ENCODE measurements at regions not wholly inside any gene's neighbourhood (a gene's known extent, or its start where the extent isn't known, plus 50 kb on each side); places are given as distances from the start of the nearest gene placed in this dataset.

DNA sequence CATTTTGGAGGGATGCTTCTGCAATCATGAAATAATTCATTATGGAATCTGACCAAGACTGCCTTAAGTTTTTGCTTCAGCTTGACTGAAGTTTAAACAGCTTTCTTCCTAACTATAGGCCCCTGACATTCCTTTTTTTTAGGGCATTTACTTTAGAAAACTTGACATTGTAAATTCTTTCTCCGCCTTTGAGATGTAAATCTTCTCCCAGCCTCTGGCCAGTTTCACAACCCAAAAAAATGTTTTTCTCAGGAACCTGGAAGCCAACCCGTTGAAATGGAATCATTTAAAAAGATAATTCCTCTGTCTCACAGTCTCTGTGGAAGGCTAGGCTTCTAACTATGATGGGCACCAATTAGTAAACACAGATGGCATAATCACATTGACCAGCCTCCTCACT is 710.4 kb upstream of the PABPC4L start:
- no peak for DNase-seq (ENCODE audit: low spot score in 2 of 2)
- TF ChIP-seq POLR2A (IDR thresholded peaks at IDR 0.05) (no peak), POLR2AphosphoS5 (IDR thresholded peaks at IDR 0.05) (no peak), EP300 (IDR thresholded peaks at IDR 0.05) (no peak)
- TF ChIP-seq, protein P1, sequence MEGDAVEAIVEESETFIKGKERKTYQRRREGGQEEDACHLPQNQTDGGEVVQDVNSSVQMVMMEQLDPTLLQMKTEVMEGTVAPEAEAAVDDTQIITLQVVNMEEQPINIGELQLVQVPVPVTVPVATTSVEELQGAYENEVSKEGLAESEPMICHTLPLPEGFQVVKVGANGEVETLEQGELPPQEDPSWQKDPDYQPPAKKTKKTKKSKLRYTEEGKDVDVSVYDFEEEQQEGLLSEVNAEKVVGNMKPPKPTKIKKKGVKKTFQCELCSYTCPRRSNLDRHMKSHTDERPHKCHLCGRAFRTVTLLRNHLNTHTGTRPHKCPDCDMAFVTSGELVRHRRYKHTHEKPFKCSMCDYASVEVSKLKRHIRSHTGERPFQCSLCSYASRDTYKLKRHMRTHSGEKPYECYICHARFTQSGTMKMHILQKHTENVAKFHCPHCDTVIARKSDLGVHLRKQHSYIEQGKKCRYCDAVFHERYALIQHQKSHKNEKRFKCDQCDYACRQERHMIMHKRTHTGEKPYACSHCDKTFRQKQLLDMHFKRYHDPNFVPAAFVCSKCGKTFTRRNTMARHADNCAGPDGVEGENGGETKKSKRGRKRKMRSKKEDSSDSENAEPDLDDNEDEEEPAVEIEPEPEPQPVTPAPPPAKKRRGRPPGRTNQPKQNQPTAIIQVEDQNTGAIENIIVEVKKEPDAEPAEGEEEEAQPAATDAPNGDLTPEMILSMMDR (IDR thresholded peaks at IDR 0.05): no peak
- Histone ChIP-seq H3K27ac (no peak overlapping the region), H3K4me3 (no peak overlapping the region), H3K9me3 (no peaks in the 10 kb centered on the region), H3K27me3 (no peaks in the 10 kb centered on the region), H3K4me1 (no peaks in the 10 kb centered on the region), H3K36me3 (no peaks in the 10 kb centered on the region)
- 38% methylated on average over 2 of the region's 2 CpGs for WGBS

DNA sequence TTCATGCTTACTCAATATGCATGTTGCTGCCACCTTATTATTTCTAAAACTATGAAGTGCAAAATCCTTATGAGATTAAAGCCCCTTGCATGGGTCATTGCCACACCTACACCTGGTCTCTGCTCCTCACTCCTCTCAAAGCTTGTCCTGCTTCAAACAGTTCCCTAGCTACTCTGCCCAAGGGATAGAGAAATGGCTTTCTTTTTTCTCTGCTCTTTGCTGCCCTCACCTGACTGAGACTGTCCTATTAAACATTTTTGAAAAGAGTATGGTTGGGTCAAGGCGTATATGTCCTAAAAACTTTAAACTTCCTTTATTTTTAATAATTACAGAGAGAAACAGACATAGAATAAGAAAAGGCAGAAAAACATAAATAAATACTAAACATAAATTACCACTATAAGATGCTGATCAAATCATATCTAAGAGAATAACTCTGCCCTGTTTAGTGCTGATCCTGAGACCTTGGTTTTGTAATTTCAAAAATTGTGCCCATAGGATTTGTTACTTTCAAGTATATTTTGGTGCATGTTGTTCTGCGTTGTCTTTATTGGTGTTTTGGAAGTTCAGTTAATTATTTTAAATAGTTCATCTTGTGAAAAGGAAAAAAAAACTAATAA is 704.9 kb upstream of the PABPC4L start:
- 68% methylated on average over 2 of the region's 2 CpGs for WGBS
- Histone ChIP-seq H3K4me1 (no peaks in the 10 kb centered on the region), H3K27me3 (no peaks in the 10 kb centered on the region), H3K4me3 (no peak overlapping the region), H3K36me3 (no peaks in the 10 kb centered on the region), H3K9me3 (no peaks in the 10 kb centered on the region), H3K27ac (no peak overlapping the region)
- TF ChIP-seq, protein P1 (IDR thresholded peaks at IDR 0.05): no peak
- TF ChIP-seq EP300 (IDR thresholded peaks at IDR 0.05): no peak
- TF ChIP-seq POLR2A (IDR thresholded peaks at IDR 0.05): no peak
- TF ChIP-seq POLR2AphosphoS5 (IDR thresholded peaks at IDR 0.05): no peak
- DNase-seq (ENCODE audit: low spot score in 2 of 2): no peak

DNA sequence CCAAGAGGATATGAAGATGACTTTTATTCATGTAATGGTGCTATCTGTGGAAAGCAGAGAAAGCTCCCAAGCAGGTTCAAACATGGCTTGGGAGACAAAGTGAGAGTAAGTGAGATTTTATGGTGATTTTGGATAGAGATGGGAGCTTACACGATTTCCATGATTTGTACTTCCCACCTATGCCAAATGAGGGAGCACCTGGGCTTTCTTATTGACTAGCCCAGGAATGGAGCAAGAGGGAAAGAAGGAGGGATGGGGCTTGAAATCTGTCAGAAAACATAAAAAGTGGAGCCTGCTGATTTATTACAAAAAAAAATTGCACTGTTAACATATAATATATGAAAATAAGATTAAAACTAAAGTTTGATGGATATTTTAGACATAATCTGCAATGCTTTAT is 703.5 kb upstream of the PABPC4L start:
- H3K36me3 ChIP-seq: no peaks in the 10 kb centered on the region
- H3K27me3 ChIP-seq: no peaks in the 10 kb centered on the region
- no peaks in the 10 kb centered on the region for H3K9me3 ChIP-seq
- TF ChIP-seq POLR2AphosphoS5 (IDR thresholded peaks at IDR 0.05) (no peak), EP300 (IDR thresholded peaks at IDR 0.05) (no peak), POLR2A (IDR thresholded peaks at IDR 0.05) (no peak)
- TF ChIP-seq, protein P1 (IDR thresholded peaks at IDR 0.05): no peak
- no peak overlapping the region for H3K27ac ChIP-seq
- 82% methylated on average over 1 of the region's 1 CpG for WGBS
- H3K4me1 ChIP-seq: no peaks in the 10 kb centered on the region
- no peak overlapping the region for H3K4me3 ChIP-seq
- DNase-seq (ENCODE audit: low spot score in 2 of 2): no peak

DNA sequence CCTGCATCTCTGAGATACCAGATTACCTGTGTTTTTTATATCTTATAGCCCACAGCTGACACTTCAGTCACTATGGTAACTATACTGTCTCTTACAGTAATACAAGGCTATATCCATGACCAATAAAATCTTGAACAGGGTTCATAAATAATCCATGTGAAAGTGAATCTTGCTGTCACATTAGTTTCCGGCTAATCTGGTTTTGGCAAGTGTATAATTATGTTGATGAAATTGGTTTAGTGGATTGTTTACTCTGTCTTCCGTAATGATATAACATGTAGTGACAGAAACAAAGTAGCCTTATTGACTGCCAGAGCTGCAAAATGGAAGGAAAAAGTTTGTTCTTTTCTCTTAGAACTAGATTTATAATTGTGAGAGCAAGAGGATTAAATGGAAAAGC is 686.6 kb upstream of the PABPC4L start:
- DNase-seq (ENCODE audit: low spot score in 2 of 2): no peak
- H3K9me3 ChIP-seq: no peaks in the 10 kb centered on the region
- H3K27me3 ChIP-seq: no peaks in the 10 kb centered on the region
- no peaks in the 10 kb centered on the region for H3K36me3 ChIP-seq
- H3K4me1 ChIP-seq: no peaks in the 10 kb centered on the region
- no peak overlapping the region for H3K4me3 ChIP-seq
- TF ChIP-seq EP300 (IDR thresholded peaks at IDR 0.05) (no peak), POLR2A (IDR thresholded peaks at IDR 0.05) (no peak), POLR2AphosphoS5 (IDR thresholded peaks at IDR 0.05) (no peak)
- TF ChIP-seq, protein P1 (IDR thresholded peaks at IDR 0.05): no peak
- 44% methylated on average over 2 of the region's 2 CpGs for WGBS
- H3K27ac ChIP-seq: no peak overlapping the region

DNA sequence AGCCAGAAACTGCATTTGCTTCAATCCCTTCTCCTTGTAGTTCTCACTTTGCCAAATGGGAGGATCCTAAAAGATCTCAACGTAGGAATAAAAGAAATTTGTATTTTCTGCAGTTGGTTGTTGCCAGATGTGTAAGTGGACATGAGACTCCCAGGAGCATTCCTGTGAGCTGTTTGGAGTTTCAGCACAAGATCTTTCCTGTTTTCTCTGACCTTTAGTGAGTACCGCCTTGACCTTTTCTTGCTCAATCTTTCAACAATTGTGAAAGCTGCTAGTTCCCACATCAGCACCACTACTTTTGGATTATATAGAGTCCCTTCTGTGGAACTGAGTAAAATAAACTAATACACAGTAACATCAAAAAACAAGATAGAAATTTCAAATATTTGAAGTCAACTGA is 683.8 kb upstream of the PABPC4L start:
- no peak overlapping the region for H3K27ac ChIP-seq
- no peaks in the 10 kb centered on the region for H3K4me1 ChIP-seq
- TF ChIP-seq EP300 (IDR thresholded peaks at IDR 0.05): no peak
- TF ChIP-seq POLR2AphosphoS5 (IDR thresholded peaks at IDR 0.05): no peak
- no peak for TF ChIP-seq POLR2A (IDR thresholded peaks at IDR 0.05)
- TF ChIP-seq, protein P1 (IDR thresholded peaks at IDR 0.05): no peak
- WGBS: 57% methylated on average over 2 of the region's 2 CpGs
- no peaks in the 10 kb centered on the region for H3K36me3 ChIP-seq
- H3K9me3 ChIP-seq: no peaks in the 10 kb centered on the region
- H3K4me3 ChIP-seq: no peak overlapping the region
- H3K27me3 ChIP-seq: no peaks in the 10 kb centered on the region
- DNase-seq (ENCODE audit: low spot score in 2 of 2): no peak

Data from suprapubic skin (tissue), 4 donors.